ENCODE measurements at regions not wholly inside any gene's neighbourhood (a gene's known extent, or its start where the extent isn't known, plus 50 kb on each side); places are given as distances from the start of the nearest gene placed in this dataset.

DNA sequence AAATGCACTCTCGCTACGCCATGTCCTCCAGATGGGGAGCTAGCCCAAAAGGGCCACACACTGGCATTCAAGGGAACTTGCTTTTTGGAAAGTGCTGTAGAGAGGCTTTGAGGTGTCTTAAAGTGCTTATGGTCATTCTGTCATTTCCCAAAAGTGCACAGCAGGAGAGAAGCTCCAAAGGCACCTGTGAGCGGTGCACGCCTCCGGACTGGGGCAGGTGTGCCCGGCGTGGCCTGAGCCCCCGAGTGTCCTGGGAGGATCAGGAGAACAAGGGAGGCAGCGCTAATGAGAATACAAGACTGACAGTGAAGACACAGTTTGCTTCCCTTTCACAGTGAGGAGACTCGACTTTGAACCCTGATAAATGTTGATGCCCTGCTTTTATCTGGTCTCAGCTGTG lies 419.0 kb upstream of the MKI67 start:
- H3K4me1 Mint-ChIP-seq (ENCODE audit: unreplicated experiment) = peaks cover 39% of the 10 kb centered on the region
- H3K27me3 Mint-ChIP-seq = peaks cover 46% of the 10 kb centered on the region
- no peak overlapping the region for H3K27ac Mint-ChIP-seq
- DNase-seq (ENCODE audit: extremely low spot score, unreplicated experiment) = no peak
- no peak overlapping the region for H3K4me3 Mint-ChIP-seq
- no peaks in the 10 kb centered on the region for H3K36me3 Mint-ChIP-seq
- no peaks in the 10 kb centered on the region for H3K9me3 Mint-ChIP-seq
- TF ChIP-seq, protein P1, sequence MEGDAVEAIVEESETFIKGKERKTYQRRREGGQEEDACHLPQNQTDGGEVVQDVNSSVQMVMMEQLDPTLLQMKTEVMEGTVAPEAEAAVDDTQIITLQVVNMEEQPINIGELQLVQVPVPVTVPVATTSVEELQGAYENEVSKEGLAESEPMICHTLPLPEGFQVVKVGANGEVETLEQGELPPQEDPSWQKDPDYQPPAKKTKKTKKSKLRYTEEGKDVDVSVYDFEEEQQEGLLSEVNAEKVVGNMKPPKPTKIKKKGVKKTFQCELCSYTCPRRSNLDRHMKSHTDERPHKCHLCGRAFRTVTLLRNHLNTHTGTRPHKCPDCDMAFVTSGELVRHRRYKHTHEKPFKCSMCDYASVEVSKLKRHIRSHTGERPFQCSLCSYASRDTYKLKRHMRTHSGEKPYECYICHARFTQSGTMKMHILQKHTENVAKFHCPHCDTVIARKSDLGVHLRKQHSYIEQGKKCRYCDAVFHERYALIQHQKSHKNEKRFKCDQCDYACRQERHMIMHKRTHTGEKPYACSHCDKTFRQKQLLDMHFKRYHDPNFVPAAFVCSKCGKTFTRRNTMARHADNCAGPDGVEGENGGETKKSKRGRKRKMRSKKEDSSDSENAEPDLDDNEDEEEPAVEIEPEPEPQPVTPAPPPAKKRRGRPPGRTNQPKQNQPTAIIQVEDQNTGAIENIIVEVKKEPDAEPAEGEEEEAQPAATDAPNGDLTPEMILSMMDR (conservative IDR thresholded peaks at IDR 0.05) = no peak

DNA sequence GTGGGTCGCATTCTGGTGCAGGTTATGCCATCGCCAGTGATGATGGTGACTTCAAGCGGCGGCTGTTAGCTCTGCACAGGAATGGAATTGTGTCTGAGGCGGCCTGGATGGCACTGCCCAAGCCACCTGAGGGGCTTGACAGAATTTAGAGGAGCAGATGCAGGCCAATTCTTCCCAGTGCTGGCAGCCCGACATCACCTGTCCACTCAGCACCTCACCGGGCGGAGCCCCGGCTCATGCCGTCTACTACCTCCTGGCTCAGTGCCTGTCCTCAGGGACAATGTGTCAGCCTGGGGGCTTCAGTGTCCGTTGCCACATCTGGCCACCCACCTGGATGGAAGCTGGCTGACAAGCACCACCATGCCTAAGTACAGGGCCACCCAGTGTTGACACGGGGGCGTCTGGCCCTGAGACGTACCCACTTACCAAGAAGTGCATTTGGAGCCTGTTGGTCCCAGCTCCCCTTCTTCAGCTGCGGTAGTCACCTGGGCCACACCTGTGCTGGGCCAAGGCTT lies 420.5 kb upstream of the MKI67 start:
- DNase-seq (ENCODE audit: extremely low spot score, unreplicated experiment) = no peak
- no peak overlapping the region for H3K4me3 Mint-ChIP-seq
- peaks cover 28% of the 10 kb centered on the region for H3K4me1 Mint-ChIP-seq (ENCODE audit: unreplicated experiment)
- H3K27me3 Mint-ChIP-seq = peaks cover 34% of the 10 kb centered on the region
- TF ChIP-seq, protein P1 (conservative IDR thresholded peaks at IDR 0.05) = no peak
- no peaks in the 10 kb centered on the region for H3K36me3 Mint-ChIP-seq
- no peak overlapping the region for H3K27ac Mint-ChIP-seq
- no peaks in the 10 kb centered on the region for H3K9me3 Mint-ChIP-seq

DNA sequence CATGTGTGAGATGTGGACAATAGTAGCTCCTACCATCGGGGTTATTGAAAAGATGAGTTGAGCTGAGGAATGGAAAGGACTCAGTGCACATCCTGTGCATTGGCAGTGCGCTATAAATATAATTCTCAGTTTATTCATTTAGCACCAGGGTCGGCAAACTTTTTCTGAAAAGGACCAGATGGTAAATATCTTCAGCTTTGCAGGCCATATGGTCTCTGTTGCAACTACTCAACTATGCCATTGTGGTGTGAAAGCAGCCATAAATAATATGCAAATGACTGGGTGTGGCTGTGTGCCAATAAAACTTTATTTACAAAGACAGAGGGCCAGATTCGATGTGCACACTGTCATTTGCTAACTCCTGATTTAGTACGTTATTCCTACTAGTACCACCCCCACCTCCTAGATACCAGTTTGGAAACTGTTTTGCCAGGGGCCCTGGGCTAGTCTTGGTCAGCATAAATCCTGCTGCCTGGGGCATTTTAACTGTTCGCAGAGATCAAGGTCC lies 422.9 kb upstream of the MKI67 start:
- Mint-ChIP-seq H3K4me3 (no peak overlapping the region), H3K36me3 (no peaks in the 10 kb centered on the region), H3K27ac (no peak overlapping the region), H3K27me3 (peaks cover 14% of the 10 kb centered on the region), H3K4me1 (ENCODE audit: unreplicated experiment) (peaks cover 7% of the 10 kb centered on the region), H3K9me3 (peaks cover 9% of the 10 kb centered on the region)
- TF ChIP-seq, protein P1 (conservative IDR thresholded peaks at IDR 0.05) = no peak
- no peak for DNase-seq (ENCODE audit: extremely low spot score, unreplicated experiment)

DNA sequence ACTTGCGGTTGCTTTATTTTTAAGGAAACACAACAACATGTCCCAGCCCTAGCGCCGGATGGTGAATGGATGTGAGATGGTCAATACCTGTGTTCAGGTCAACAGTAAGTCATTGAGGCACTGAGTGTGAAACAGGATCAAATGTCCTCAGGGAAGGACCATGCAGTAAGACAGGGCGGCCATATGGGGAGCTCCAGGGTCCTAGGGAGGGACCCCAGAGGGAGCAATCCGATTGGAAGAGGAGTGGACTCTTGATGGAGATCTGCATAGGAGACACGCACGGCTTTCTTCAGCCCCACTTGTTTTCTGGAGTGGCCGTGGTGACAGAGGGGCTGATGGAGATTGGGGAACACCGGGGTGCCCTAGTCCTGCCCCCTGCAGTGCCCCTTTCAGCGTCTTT lies 423.8 kb upstream of the MKI67 start:
- TF ChIP-seq, protein P1 (conservative IDR thresholded peaks at IDR 0.05) = no peak
- no peak overlapping the region for H3K27ac Mint-ChIP-seq
- no peak for DNase-seq (ENCODE audit: extremely low spot score, unreplicated experiment)
- no peaks in the 10 kb centered on the region for H3K36me3 Mint-ChIP-seq
- H3K27me3 Mint-ChIP-seq = peaks cover 8% of the 10 kb centered on the region
- H3K4me3 Mint-ChIP-seq = no peak overlapping the region
- peaks cover 3% of the 10 kb centered on the region for H3K4me1 Mint-ChIP-seq (ENCODE audit: unreplicated experiment)
- H3K9me3 Mint-ChIP-seq = peaks cover 9% of the 10 kb centered on the region

DNA sequence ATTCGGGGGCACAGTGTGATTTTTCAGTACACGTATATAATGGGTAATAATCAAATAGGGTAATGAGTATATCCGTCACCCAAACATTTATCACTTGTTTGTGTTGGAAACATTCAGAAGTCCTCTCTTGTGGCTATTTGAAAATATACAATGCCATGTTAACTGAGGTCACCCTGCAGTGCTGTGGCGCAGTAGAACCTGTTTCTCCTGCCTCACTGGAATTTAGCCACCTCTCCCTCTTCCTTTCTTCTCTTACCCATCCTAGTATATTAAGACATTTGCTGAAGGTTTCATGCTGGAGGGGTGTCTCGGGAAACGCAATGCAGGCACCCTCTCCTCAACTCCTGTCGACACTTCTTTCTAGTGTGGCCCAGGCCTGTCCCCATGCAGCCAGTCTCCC lies 425.3 kb upstream of the MKI67 start:
- no peaks in the 10 kb centered on the region for H3K36me3 Mint-ChIP-seq
- H3K27me3 Mint-ChIP-seq = peaks cover 11% of the 10 kb centered on the region
- peaks cover 10% of the 10 kb centered on the region for H3K4me1 Mint-ChIP-seq (ENCODE audit: unreplicated experiment)
- H3K27ac Mint-ChIP-seq = peak overlapping the region; percentile 68
- TF ChIP-seq, protein P1 (conservative IDR thresholded peaks at IDR 0.05) = no peak
- H3K4me3 Mint-ChIP-seq = peak overlapping the region; percentile 55
- no peak for DNase-seq (ENCODE audit: extremely low spot score, unreplicated experiment)
- peaks cover 9% of the 10 kb centered on the region for H3K9me3 Mint-ChIP-seq

DNA sequence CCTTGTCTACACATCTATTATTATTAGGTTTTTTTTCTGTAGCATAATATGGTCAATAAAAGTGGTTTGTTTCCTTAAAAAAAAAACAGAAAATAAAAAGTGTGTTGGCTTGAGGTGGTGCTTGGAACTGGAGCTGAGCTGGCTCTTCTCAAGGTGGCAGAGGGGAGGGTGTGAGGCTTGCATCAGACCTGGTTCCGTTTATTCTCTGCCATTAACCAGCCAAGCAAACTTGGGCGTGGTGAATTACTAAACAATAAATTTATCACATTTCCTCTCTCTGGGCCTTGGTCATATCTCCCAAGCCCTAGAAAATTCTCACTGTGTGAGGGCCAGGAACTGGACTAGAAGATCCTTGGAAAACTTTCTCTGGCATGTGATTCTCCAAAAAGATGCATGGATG lies 427.5 kb upstream of the MKI67 start:
- DNase-seq (ENCODE audit: extremely low spot score, unreplicated experiment) = no peak
- TF ChIP-seq, protein P1 (conservative IDR thresholded peaks at IDR 0.05) = no peak
- no peak overlapping the region for H3K27ac Mint-ChIP-seq
- peaks cover 8% of the 10 kb centered on the region for H3K27me3 Mint-ChIP-seq
- peaks cover 9% of the 10 kb centered on the region for H3K9me3 Mint-ChIP-seq
- no peaks in the 10 kb centered on the region for H3K36me3 Mint-ChIP-seq
- H3K4me1 Mint-ChIP-seq (ENCODE audit: unreplicated experiment) = peaks cover 12% of the 10 kb centered on the region
- H3K4me3 Mint-ChIP-seq = no peak overlapping the region

All from type B pancreatic cell (in vitro differentiated cells).